DMS53 (cell line): ENCODE measurements at regions not wholly inside any gene's neighbourhood (a gene's known extent, or its start where the extent isn't known, plus 50 kb on each side); places are given as distances from the start of the nearest gene placed in this dataset.
A peak's percentile ranks its signal among the peaks of the same experiment; 100 is the strongest.
"Not testable (repeated sequence)": the region's sequence is repeated elsewhere in the genome, so short reads cannot be mapped to it uniquely, and the experiment has no call there.

Source experiments
- DNase-seq: peaks from one replicate; lab custom pipeline; 2025; lab: John Stamatoyannopoulos, UW

DNA sequence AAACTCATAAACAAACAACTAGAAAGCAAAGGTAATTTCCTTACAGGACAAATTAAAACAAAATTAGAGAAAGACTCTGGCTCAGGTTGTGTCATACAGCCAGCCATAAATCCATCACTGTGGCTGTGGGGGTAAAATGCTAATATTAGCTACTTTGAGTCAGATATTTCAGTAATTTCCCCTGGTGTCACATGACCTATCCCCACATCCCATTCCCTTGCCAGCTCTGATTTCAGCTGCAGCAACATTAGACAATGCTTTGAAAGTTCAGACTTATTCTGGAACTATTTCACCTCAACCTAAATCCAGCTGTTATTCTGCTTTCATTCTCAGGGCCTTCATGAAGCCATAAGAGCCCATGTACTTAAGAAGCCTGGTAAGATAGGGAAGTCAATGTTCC, 55.3 kb downstream of the RPL10L start:
- no peak for DNase-seq

DNA sequence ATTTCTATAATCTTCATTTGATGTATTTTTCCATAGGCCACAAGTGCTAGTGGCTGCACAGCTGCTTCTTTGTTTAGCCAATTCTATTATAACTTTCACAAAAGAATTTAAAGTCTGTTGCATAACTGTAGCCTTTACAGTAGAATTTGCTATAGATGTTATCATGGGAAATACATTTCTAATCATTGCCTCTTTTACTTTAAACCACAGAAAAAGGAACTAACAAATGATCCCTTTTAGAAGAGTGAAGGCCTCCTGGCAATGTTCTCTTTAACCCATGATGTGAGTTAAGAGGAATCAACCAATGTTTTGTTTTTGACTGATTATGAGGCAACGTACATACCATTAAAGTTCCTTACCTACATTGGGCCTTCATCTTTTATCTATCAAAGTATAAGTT, 68.8 kb downstream of the RPL10L start:
- no peak for DNase-seq

- DNase-seq: peak; percentile 71
These were observed 70.4 kb downstream of the RPL10L start for GRCh38 chr14:46581036-46581671.

DNA sequence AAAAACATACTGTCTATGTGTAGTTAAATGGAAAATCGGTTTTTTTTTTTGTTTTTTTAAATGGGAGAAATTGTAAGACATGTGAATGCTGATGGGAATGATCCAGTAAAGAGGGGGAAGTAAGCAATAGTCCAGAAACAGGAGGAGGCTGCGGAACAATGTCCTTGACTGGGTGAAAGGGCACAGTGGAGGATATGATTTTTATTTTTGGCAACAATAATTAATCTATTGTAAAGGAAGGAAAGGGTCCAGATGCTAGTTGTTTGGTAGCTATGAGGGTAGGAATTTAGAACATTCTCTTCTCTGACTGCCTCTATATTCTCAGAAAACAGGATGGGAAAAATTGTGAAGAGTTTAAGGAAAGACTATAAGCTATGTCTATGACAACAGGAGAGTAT, 76.6 kb downstream of the RPL10L start:
- no peak for DNase-seq

DNA sequence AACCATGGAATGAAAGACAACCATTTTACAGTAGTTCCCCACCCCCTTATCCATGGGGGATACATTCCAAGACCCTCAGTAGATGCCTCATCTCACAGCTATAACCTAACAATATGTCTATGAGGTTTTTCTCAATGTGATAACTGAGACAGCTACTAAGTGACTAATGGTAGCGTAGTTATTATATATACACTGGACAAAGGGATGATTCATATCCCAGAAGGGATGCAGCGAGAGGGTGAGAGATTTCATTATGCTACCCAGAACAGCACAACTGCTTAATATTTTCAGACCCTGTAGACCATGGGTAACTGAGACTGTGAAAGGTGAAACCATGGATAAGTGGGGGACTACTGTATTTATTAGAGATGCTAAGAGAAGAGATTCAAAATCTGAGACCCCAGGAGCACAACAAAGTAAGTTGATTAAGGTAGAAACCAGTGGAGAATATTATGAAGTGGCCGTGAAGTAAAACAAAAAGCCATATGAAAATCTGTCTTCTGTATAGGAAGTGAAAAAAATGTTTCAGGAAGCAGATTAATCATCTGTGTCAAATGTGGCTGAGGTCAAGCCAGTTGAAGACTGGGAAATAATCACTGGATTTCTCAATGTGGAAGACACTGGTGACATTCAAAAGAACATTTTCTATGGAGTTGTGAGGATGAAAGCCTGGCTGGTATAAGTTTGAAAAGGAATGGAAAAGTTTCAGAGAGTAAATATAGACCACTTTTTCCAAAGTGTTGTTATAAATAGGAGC, 77.2 kb downstream of the RPL10L start:
- DNase-seq: peak; percentile 2

DNA sequence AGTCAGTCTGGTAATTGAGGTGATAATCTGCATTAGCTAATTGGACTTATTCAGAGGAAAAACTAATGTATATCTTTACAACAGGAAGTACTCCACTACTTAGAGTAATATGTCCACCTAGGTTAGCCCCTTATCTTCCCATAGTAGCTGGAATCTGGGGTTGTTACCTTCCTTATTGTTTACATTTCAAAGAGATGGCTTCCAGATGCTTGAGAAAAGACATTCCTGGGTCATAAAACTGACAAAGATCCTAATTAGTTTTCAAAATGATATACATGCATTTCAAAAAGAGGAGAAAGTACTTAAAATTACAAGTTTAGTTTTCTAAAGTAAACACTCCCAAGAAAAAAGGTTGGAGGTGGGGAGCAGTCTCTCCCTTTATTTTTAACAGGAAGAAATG, 78.1 kb downstream of the RPL10L start:
- no peak for DNase-seq

GRCh38 chr14:46571970-46572369, 79.6 kb downstream of the RPL10L start:
- DNase-seq: peak; percentile 63

DNA sequence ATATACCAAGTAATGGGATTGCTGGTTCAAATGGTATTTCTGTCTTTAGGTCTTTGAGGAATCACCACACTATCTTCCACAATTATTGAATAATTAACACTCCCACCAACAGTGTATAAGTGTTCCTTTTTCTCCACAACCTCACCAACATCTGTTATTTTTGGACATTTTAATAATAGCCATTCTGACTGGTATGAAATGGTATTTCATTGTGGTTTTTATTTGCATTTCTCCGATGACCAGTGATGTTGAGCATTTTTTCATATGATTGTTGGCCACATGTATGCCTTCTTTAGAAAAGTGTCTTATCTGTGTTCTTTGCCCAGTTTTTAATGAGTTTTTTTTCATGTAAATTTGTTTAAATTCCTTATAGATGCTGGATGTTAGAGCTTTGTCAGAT, 83.4 kb downstream of the RPL10L start:
- DNase-seq: not testable (repeated sequence)

DNA sequence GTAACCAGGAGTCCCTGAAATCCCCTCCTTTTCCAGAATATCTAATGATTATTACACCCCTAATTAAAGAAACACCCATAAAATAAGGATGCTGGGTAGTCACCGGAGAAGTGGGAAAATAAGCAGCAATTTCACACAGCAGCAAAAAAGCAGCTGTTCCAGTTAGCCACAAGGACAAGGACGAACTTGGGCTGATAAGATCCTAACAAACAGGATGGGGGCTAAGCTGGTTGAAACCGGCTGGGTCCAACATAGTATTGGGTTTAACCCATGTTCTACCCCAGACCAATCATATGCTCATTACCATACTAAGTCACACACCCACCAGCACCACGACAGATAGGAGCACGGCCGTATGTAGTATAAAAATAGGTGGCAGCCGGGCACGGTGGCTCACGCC, 100.7 kb downstream of the RPL10L start:
- peak; percentile 56 for DNase-seq

DNA sequence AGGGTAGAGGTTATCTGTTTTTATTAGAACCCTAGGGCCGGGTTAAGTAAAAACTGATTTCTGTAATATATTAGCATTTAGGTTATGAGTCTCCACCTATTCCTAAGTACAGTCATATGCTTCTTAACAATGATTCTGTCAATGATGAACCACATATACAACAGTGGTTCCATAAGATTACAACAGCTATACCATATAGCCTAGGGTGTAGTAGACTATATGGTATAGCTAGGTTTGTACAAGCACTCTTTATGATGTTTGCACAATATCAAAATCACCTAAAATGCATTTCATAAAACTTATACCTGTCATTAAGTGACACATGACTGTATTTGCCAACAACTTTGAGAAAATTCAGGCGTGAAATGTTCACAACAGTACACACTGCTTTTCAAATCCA, 110.6 kb downstream of the RPL10L start:
- no peak for DNase-seq

GRCh38 chr14:46519121-46519520, 132.5 kb downstream of the RPL10L start:
- DNase-seq: no peak

- peak; percentile 64 for DNase-seq
These were observed 142.8 kb downstream of the RPL10L start for GRCh38 chr14:46508752-46509151.

- no peak for DNase-seq
These were observed 152.1 kb downstream of the RPL10L start for GRCh38 chr14:46499521-46499920.

DNA sequence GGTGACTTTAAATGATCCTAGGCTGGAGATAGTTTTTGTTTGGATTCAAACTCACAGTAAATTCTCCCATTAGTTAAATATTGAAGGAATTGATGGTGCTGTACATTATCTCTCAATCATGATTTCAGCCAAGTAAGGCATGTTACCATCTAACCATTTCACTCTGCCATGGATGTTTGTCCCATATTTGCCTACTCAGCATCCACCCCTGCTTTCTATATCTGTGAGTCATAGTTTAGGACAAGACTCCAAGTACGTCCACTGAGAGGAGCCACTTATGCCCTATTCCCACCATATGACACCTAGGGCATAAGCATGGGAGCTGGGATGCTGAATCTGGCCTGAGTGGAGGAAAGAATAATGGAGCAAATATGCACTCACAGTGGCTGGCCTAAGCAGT, 155.2 kb downstream of the RPL10L start:
- DNase-seq: peak; percentile 5

GRCh38 chr14:46490238-46490685, 161.3 kb downstream of the RPL10L start:
- peak; percentile 63 for DNase-seq

DNA sequence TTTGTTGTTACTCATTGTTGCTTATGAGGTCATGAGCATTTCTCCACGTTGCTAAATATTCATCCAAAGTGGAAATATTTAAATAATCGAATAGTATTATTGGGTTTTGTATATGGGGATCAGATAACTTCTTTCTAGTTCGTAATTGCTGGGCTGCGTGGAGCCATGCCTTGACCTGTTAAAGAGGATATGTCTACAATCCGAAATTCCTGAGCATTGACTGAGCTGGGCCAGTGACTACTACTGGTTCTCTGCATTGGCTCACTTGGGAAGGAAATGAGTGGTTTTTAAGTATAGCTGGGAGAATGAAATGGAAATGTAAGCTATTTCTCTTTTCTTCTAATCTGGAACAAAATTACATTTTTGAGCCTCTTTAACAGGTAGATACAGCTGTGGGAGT, 163.2 kb downstream of the RPL10L start:
- DNase-seq: no peak

GRCh38 chr14:46487582-46488350, 163.8 kb downstream of the RPL10L start:
- DNase-seq: no peak

DNA sequence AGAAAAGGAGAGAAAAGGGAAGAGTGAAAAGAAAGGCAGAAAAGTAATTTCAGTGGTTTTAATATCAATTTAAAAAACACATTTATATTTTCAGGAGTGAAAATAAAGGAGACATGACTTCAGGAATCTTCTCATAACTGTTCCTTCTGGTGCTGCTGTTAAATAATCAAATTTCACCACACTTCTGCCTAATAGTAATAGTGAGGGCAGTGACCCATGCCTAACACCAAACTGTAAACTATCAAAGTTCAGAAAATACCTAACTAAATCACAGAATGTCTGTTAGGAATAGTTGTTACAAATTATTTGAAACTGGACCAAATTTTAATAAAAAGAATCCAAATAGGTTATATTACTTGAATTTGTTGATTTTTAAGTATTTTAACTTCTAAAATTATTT, 169.4 kb downstream of the RPL10L start:
- DNase-seq: no peak

- no peak for DNase-seq
These were observed 170.8 kb downstream of the RPL10L start for GRCh38 chr14:46480817-46481216.

- DNase-seq: no peak
These were observed 179.3 kb downstream of the RPL10L start for GRCh38 chr14:46472261-46472660.

DNA sequence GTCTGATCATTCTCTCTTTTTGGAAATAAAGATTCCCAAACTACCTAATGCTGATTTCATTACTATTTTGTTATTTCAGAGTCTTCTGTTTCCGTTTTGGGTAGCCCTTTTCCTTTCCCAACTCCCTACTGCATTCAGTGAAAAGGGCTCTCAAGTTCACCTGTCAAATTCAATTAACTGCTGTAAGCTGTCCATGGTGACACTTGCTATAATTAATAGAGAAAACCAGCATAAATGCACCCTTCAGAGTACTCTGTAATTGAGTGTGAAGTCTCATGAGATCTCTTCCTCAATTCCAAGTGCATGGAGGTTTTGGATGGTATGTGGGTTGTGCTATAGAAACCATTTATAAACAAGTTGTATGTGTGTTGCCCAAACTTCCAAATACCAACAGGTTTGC, 187.2 kb downstream of the RPL10L start:
- DNase-seq: no peak

DNA sequence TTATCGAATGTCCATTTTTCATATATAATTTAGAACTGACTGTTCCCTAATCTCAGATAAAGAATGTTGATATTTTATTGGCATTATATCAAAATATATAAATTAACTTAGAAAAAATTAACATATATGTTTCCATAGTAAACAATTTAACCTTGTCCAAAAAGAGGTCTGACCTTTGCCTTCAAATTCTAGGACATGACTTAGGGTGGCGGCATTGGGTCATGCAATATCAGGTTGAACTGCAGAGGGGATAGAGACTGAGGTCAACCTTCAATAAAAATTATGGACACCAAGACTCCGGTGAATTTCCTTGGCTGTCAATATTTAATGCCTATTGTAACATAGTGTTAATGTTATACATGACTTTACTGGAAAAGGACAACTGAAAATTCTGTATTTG, 199.8 kb downstream of the RPL10L start:
- DNase-seq: no peak

DNA sequence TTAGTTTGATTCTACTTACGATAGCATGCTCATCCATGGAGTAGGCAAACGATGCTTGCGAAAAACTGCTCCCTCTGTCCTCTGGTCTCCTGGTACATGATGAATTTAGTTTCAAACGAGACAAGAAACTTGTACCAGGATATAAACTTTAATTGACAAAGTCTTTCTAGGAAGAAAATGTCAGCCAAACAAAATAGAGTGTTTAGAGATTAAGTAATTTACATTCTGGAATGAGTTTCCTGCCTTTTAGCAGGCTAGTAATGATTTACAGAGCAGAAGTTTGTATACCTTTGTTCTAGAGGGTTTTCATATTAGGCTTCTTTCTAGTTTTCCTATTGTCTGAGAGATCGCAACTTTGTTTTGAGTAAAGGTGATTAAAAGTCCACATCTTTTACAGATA, 206.9 kb downstream of the RPL10L start:
- DNase-seq: no peak
